Ishikawa (cell line): ENCODE measurements at regions not wholly inside any gene's neighbourhood (a gene's known extent, or its start where the extent isn't known, plus 50 kb on each side); places are given as distances from the start of the nearest gene placed in this dataset.

Experiments used
- CEBPB ChIP-seq: IDR thresholded peaks from 2 replicates; pipeline ENCODE4 v1.6.1; 2012
- CREB1 ChIP-seq: IDR thresholded peaks from 2 replicates; pipeline ENCODE4 v1.6.1; 2012; ENCODE audit warnings: low read depth
- EGR1 ChIP-seq: IDR thresholded peaks from 2 replicates; pipeline ENCODE4 v1.6.1; 2012
- EP300 ChIP-seq: IDR thresholded peaks from 2 replicates; pipeline ENCODE4 v1.6.1; 2012; ENCODE audit warnings: borderline replicate concordance
- MAX ChIP-seq: IDR thresholded peaks from 2 replicates; pipeline ENCODE4 v1.6.1; 2012
- NFIC ChIP-seq: IDR thresholded peaks from 2 replicates; pipeline ENCODE4 v1.6.1; 2012
- RAD21 ChIP-seq: IDR thresholded peaks from 2 replicates; pipeline ENCODE4 v1.6.1; 2012; ENCODE audit warnings: low read depth
- REST ChIP-seq: IDR thresholded peaks from 2 replicates; pipeline ENCODE4 v1.6.1; 2012; ENCODE audit warnings: low read depth, mild to moderate bottlenecking
- TAF1 ChIP-seq: IDR thresholded peaks from 2 replicates; pipeline ENCODE4 v1.6.1; 2012; ENCODE audit warnings: low read depth, mild to moderate bottlenecking
- USF1 ChIP-seq: IDR thresholded peaks from 2 replicates; pipeline ENCODE4 v1.6.1; 2012

DNA sequence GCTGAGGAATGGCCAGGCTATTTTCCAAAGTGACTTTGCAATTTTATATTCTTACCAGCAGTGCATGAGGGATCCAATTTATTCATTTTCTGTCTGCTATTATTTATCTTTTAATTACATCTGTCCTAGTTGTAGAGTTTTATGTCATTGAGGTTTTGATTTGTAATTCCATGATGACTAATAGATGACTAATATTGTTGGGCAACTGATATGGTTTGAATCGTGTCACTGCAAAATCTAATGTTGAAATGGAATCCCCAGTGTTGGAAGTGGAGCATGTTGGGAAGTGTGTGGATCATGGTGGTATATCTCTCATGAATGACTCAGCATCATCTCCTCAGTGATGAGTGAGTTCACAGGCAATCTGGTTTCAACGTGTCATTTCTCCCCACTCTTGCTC lies 201.5 kb downstream of the TBX22 start:
- TF ChIP-seq RAD21 (no peak), TAF1 (no peak), MAX (no peak), CREB1 (no peak), EGR1 (no peak), REST (no peak), CEBPB (no peak), NFIC (no peak), EP300 (no peak), USF1 (no peak)
